ENCODE measurements at regions not wholly inside any gene's neighbourhood (a gene's known extent, or its start where the extent isn't known, plus 50 kb on each side); places are given as distances from the start of the nearest gene placed in this dataset.
"Not testable (repeated sequence)": the region's sequence is repeated elsewhere in the genome, so short reads cannot be mapped to it uniquely, and the experiment has no call there.

- DNase-seq (ENCODE audit: low read depth), result no peak
- no peak for TF ChIP-seq CTCF (IDR thresholded peaks at IDR 0.05; ENCODE audit: low read depth, low read length, missing control alignments)
- no peak overlapping the region for H3K4me3 ChIP-seq (ENCODE audit: low read depth, low read length)
These were observed 318.4 kb upstream of the RIOK2 start for GRCh38 chr5:97501286-97501964.

GRCh38 chr5:97501965-97502305 lies 318.9 kb upstream of the RIOK2 start:
- no peak for TF ChIP-seq CTCF (IDR thresholded peaks at IDR 0.05; ENCODE audit: low read depth, low read length, missing control alignments)
- DNase-seq (ENCODE audit: low read depth), result no peak

GRCh38 chr5:97508864-97509263 lies 325.8 kb upstream of the RIOK2 start:
- no peak for DNase-seq (ENCODE audit: low read depth)
- no peak for TF ChIP-seq CTCF (IDR thresholded peaks at IDR 0.05; ENCODE audit: low read depth, low read length, missing control alignments)
- no peak overlapping the region for H3K4me3 ChIP-seq (ENCODE audit: low read depth, low read length)

More at GRCh38 chr5:97501965-97502305, 318.9 kb upstream of the RIOK2 start:
- H3K4me3 ChIP-seq (ENCODE audit: low read depth, low read length), result no peak overlapping the region

- DNase-seq (ENCODE audit: low read depth); H3K4me3 ChIP-seq (ENCODE audit: low read depth, low read length): not testable (repeated sequence)
These were observed 336.5 kb upstream of the RIOK2 start for GRCh38 chr5:97519565-97519964.

- H3K4me3 ChIP-seq (ENCODE audit: low read depth, low read length); DNase-seq (ENCODE audit: low read depth): not testable (repeated sequence)
These were observed 340.3 kb upstream of the RIOK2 start for GRCh38 chr5:97523336-97523735.

- DNase-seq (ENCODE audit: low read depth), result no peak
- no peak for TF ChIP-seq CTCF (IDR thresholded peaks at IDR 0.05; ENCODE audit: low read depth, low read length, missing control alignments)
These were observed 342.7 kb upstream of the RIOK2 start for GRCh38 chr5:97525780-97526179.

GRCh38 chr5:97528941-97529340 lies 345.9 kb upstream of the RIOK2 start:
- TF ChIP-seq CTCF (IDR thresholded peaks at IDR 0.05; ENCODE audit: low read depth, low read length, missing control alignments), result no peak
- H3K4me3 ChIP-seq (ENCODE audit: low read depth, low read length), result no peak overlapping the region

More at GRCh38 chr5:97525780-97526179, 342.7 kb upstream of the RIOK2 start:
- no peak overlapping the region for H3K4me3 ChIP-seq (ENCODE audit: low read depth, low read length)

GRCh38 chr5:97529354-97529985 lies 346.4 kb upstream of the RIOK2 start:
- TF ChIP-seq CTCF (IDR thresholded peaks at IDR 0.05; ENCODE audit: low read depth, low read length, missing control alignments), result no peak
- DNase-seq (ENCODE audit: low read depth), result no peak
- H3K4me3 ChIP-seq (ENCODE audit: low read depth, low read length), result no peak overlapping the region

More at GRCh38 chr5:97528941-97529340, 345.9 kb upstream of the RIOK2 start:
- no peak for DNase-seq (ENCODE audit: low read depth)

Measured in GM12864 (cell line).